ENCODE measurements at regions not wholly inside any gene's neighbourhood (a gene's known extent, or its start where the extent isn't known, plus 50 kb on each side); places are given as distances from the start of the nearest gene placed in this dataset.

DNA sequence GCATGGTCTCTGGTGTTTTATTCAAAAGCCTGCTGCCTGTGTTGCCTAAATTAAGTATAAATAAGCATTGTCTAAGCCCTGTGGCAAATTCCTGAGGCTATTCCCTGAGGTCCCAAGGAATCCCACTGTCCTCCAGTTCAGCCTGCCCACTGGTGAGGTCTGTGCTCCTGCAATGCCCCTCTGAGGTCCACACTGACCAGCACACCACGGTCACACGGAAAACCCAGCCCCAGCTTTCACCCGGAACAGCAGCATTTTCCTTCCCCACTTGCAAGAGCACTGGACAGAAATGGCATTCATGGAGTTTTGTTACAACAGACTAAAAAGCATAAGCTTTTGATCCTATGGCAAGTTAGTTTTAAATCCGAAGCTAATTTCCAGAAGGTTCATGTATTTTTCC is 234.0 kb downstream of the KLF13 start:
- Histone ChIP-seq H3K9me3 (ENCODE audit: control insufficient read depth, low read length) (no peaks in the 10 kb centered on the region), H3K27ac (ENCODE audit: low read depth, low read length, severe bottlenecking) (no peak overlapping the region), H3K36me3 (ENCODE audit: control insufficient read depth, insufficient read depth, low read length) (no peaks in the 10 kb centered on the region), H3K4me3 (ENCODE audit: extremely low read depth, insufficient read depth, low read length, poor library complexity, severe bottlenecking) (no peak overlapping the region), H3K4me1 (ENCODE audit: control insufficient read depth, insufficient read depth, low read length, poor library complexity, severe bottlenecking) (no peaks in the 10 kb centered on the region)
- 89 to 91% methylated on average over 3 of the region's 4 CpGs for WGBS, 2 experiments (ENCODE audit: insufficient coverage in 2 of 2)

DNA sequence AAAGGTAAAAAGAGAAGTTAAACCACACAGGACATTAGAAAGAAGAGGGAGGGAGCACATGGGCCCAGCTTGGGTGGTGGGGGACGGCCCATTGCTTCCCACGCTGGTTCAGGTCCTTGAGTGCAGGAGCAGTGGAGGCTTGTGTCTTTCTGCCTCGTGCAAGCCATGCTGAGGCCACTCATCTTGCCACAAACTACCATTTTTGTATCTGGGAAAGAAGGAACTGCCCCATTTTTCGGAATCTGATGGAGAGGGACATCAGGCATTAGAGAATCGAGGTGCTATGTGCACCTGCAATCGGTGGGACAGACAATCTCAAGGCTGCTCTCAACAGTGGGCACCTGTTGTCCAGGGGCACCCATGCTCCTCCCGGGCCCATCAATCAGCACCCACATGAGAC is 234.5 kb downstream of the KLF13 start:
- Histone ChIP-seq H3K9me3 (ENCODE audit: control insufficient read depth, low read length) (no peaks in the 10 kb centered on the region), H3K4me1 (ENCODE audit: control insufficient read depth, insufficient read depth, low read length, poor library complexity, severe bottlenecking) (no peaks in the 10 kb centered on the region), H3K27ac (ENCODE audit: low read depth, low read length, severe bottlenecking) (no peak overlapping the region), H3K36me3 (ENCODE audit: control insufficient read depth, insufficient read depth, low read length) (no peaks in the 10 kb centered on the region), H3K4me3 (ENCODE audit: extremely low read depth, insufficient read depth, low read length, poor library complexity, severe bottlenecking) (no peak overlapping the region)
- WGBS, 2 experiments (ENCODE audit: insufficient coverage in 2 of 2), result 82 to 98% methylated on average over 4 to 5 of the region's 7 CpGs

DNA sequence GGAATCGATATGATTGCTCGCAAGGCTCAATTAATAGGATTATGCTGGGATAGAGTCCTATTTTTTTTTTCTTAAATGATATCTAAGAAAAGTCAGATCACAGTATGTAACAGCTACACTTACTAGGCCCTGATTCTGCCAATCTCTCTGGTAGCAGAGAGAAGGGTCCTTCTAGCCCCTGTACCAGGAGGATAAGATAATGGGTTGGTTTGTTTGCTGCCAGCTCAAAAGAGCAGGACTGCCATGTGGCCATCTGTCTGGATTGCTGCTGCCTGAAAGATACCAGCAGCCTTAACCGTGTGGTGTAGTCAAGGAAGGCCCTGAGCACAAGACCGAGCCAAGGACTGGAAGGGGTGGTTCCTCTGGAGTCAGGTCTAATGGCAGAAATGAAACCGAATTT is 236.4 kb downstream of the KLF13 start:
- Histone ChIP-seq H3K4me1 (ENCODE audit: control insufficient read depth, insufficient read depth, low read length, poor library complexity, severe bottlenecking) (no peaks in the 10 kb centered on the region), H3K36me3 (ENCODE audit: control insufficient read depth, insufficient read depth, low read length) (no peaks in the 10 kb centered on the region), H3K9me3 (ENCODE audit: control insufficient read depth, low read length) (no peaks in the 10 kb centered on the region), H3K4me3 (ENCODE audit: extremely low read depth, insufficient read depth, low read length, poor library complexity, severe bottlenecking) (no peak overlapping the region), H3K27ac (ENCODE audit: low read depth, low read length, severe bottlenecking) (no peak overlapping the region)
- WGBS, 2 experiments (ENCODE audit: insufficient coverage in 2 of 2), result 83 to 94% methylated on average over 2 of the region's 5 CpGs

GRCh38 chr15:31563421-31563820 is 236.8 kb downstream of the KLF13 start:
- no peaks in the 10 kb centered on the region for H3K36me3 ChIP-seq (ENCODE audit: control insufficient read depth, insufficient read depth, low read length)
- no peak overlapping the region for H3K4me3 ChIP-seq (ENCODE audit: extremely low read depth, insufficient read depth, low read length, poor library complexity, severe bottlenecking)
- 100% methylated on average over 1 of the region's 3 CpGs; no CpG with 5 or more reads in 1 of the 2 experiments for WGBS, 2 experiments (ENCODE audit: insufficient coverage in 2 of 2)
- H3K4me1 ChIP-seq (ENCODE audit: control insufficient read depth, insufficient read depth, low read length, poor library complexity, severe bottlenecking), result no peaks in the 10 kb centered on the region
- H3K27ac ChIP-seq (ENCODE audit: low read depth, low read length, severe bottlenecking), result no peak overlapping the region
- no peaks in the 10 kb centered on the region for H3K9me3 ChIP-seq (ENCODE audit: control insufficient read depth, low read length)

DNA sequence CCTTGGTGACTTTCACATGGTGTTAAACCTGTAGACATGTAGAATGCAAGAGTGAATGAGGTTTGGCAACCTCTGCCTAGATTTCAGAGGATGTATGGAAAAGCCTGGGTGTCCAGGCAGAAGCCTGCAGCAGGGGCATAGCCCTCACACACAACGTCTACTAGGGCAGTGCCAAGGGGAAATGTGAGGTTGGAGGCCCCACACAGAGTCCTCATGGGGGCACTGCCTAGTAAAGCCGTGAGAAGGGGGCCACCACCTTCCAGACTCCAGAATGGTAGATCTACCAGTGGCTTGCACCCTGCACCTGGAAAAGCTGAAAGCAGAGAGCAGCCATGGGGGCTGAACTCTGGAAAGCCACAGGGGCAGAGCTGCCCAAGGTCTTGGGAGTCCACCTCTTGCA is 241.2 kb downstream of the KLF13 start:
- Histone ChIP-seq H3K4me3 (ENCODE audit: extremely low read depth, insufficient read depth, low read length, poor library complexity, severe bottlenecking) (no peak overlapping the region), H3K9me3 (ENCODE audit: control insufficient read depth, low read length) (no peaks in the 10 kb centered on the region), H3K36me3 (ENCODE audit: control insufficient read depth, insufficient read depth, low read length) (no peaks in the 10 kb centered on the region), H3K4me1 (ENCODE audit: control insufficient read depth, insufficient read depth, low read length, poor library complexity, severe bottlenecking) (no peaks in the 10 kb centered on the region), H3K27ac (ENCODE audit: low read depth, low read length, severe bottlenecking) (no peak overlapping the region)
- 91 to 93% methylated on average over 1 to 2 of the region's 2 CpGs for WGBS, 2 experiments (ENCODE audit: insufficient coverage in 2 of 2)

DNA sequence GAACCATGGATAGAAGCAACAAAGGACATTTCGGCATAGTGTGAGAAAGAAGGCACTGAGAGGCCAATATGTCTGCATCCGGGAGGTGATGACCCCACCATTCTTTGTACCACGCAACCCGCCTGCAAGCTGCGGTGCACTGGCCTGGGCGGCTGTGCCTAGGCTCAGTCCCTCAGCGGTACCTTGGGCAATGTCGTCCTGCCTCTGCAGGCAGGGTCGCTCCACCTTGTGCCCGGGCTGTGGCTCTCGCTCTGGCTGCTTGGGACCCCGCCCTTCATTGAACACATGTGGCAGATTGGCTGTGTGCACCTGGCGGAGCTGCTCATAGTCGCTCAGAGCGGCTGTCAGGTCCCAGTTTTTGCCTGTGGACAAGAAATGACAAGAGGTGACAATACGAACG is 243.2 kb downstream of the KLF13 start:
- no peaks in the 10 kb centered on the region for H3K4me1 ChIP-seq (ENCODE audit: control insufficient read depth, insufficient read depth, low read length, poor library complexity, severe bottlenecking)
- no peak overlapping the region for H3K4me3 ChIP-seq (ENCODE audit: extremely low read depth, insufficient read depth, low read length, poor library complexity, severe bottlenecking)
- no peaks in the 10 kb centered on the region for H3K9me3 ChIP-seq (ENCODE audit: control insufficient read depth, low read length)
- 88% methylated on average over 15 to 17 of the region's 17 CpGs for WGBS, 2 experiments (ENCODE audit: insufficient coverage in 2 of 2)
- H3K36me3 ChIP-seq (ENCODE audit: control insufficient read depth, insufficient read depth, low read length), result no peaks in the 10 kb centered on the region
- H3K27ac ChIP-seq (ENCODE audit: low read depth, low read length, severe bottlenecking), result no peak overlapping the region

GRCh38 chr15:31570591-31570990 is 244.0 kb downstream of the KLF13 start:
- Histone ChIP-seq H3K4me1 (ENCODE audit: control insufficient read depth, insufficient read depth, low read length, poor library complexity, severe bottlenecking) (no peaks in the 10 kb centered on the region), H3K27ac (ENCODE audit: low read depth, low read length, severe bottlenecking) (no peak overlapping the region), H3K36me3 (ENCODE audit: control insufficient read depth, insufficient read depth, low read length) (no peaks in the 10 kb centered on the region), H3K4me3 (ENCODE audit: extremely low read depth, insufficient read depth, low read length, poor library complexity, severe bottlenecking) (no peak overlapping the region), H3K9me3 (ENCODE audit: control insufficient read depth, low read length) (no peaks in the 10 kb centered on the region)
- 92 to 93% methylated on average over 8 to 9 of the region's 11 CpGs for WGBS, 2 experiments (ENCODE audit: insufficient coverage in 2 of 2)

GRCh38 chr15:31571676-31572075 is 245.0 kb downstream of the KLF13 start:
- Histone ChIP-seq H3K4me3 (ENCODE audit: extremely low read depth, insufficient read depth, low read length, poor library complexity, severe bottlenecking) (no peak overlapping the region), H3K27ac (ENCODE audit: low read depth, low read length, severe bottlenecking) (no peak overlapping the region), H3K4me1 (ENCODE audit: control insufficient read depth, insufficient read depth, low read length, poor library complexity, severe bottlenecking) (no peaks in the 10 kb centered on the region), H3K9me3 (ENCODE audit: control insufficient read depth, low read length) (no peaks in the 10 kb centered on the region), H3K36me3 (ENCODE audit: control insufficient read depth, insufficient read depth, low read length) (no peaks in the 10 kb centered on the region)
- 83 to 90% methylated on average over 2 of the region's 3 CpGs for WGBS, 2 experiments (ENCODE audit: insufficient coverage in 2 of 2)

GRCh38 chr15:31573759-31574158 is 247.1 kb downstream of the KLF13 start:
- no peaks in the 10 kb centered on the region for H3K4me1 ChIP-seq (ENCODE audit: control insufficient read depth, insufficient read depth, low read length, poor library complexity, severe bottlenecking)
- no peaks in the 10 kb centered on the region for H3K36me3 ChIP-seq (ENCODE audit: control insufficient read depth, insufficient read depth, low read length)
- WGBS, 2 experiments (ENCODE audit: insufficient coverage in 2 of 2), result 86% methylated on average over 1 of the region's 3 CpGs; no CpG with 5 or more reads in 1 of the 2 experiments
- H3K27ac ChIP-seq (ENCODE audit: low read depth, low read length, severe bottlenecking), result no peak overlapping the region
- no peak overlapping the region for H3K4me3 ChIP-seq (ENCODE audit: extremely low read depth, insufficient read depth, low read length, poor library complexity, severe bottlenecking)
- no peaks in the 10 kb centered on the region for H3K9me3 ChIP-seq (ENCODE audit: control insufficient read depth, low read length)

DNA sequence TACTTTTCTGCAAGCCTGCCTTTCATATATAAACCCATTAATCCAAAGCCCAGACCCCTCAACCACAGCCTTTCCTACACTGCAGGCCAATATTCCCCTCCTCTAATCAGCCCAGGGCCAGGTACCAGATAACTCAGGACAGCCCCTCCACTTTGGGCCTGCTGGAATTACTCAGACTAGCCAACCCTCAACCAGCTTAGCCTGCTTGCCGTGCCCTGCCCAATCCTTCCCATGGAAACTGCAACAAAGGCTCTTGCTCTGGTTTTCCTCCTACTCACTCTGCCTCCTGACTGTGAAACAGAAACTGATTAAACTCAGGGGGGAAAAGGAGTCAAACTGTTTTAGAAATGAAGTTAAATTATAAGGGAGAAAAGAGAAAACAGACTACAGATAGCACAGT is 248.1 kb downstream of the KLF13 start:
- H3K36me3 ChIP-seq (ENCODE audit: control insufficient read depth, insufficient read depth, low read length), result no peaks in the 10 kb centered on the region
- H3K4me1 ChIP-seq (ENCODE audit: control insufficient read depth, insufficient read depth, low read length, poor library complexity, severe bottlenecking), result no peaks in the 10 kb centered on the region
- H3K9me3 ChIP-seq (ENCODE audit: control insufficient read depth, low read length), result no peaks in the 10 kb centered on the region
- H3K27ac ChIP-seq (ENCODE audit: low read depth, low read length, severe bottlenecking), result peak overlapping the region; percentile 7
- WGBS, 2 experiments (ENCODE audit: insufficient coverage in 2 of 2), result 67% methylated on average over 1 of the region's 1 CpG; no CpG with 5 or more reads in 1 of the 2 experiments
- H3K4me3 ChIP-seq (ENCODE audit: extremely low read depth, insufficient read depth, low read length, poor library complexity, severe bottlenecking), result no peak overlapping the region

GRCh38 chr15:31577108-31577507 is 250.5 kb downstream of the KLF13 start:
- Histone ChIP-seq H3K9me3 (ENCODE audit: control insufficient read depth, low read length) (peaks cover 3% of the 10 kb centered on the region), H3K27ac (ENCODE audit: low read depth, low read length, severe bottlenecking) (no peak overlapping the region), H3K4me3 (ENCODE audit: extremely low read depth, insufficient read depth, low read length, poor library complexity, severe bottlenecking) (no peak overlapping the region), H3K4me1 (ENCODE audit: control insufficient read depth, insufficient read depth, low read length, poor library complexity, severe bottlenecking) (no peaks in the 10 kb centered on the region), H3K36me3 (ENCODE audit: control insufficient read depth, insufficient read depth, low read length) (no peaks in the 10 kb centered on the region)
- WGBS, 2 experiments (ENCODE audit: insufficient coverage in 2 of 2), result 58 to 76% methylated on average over 2 to 5 of the region's 5 CpGs

Data from mesodermal cell (in vitro differentiated cells).